ENCODE measurements at regions not wholly inside any gene's neighbourhood (a gene's known extent, or its start where the extent isn't known, plus 50 kb on each side); places are given as distances from the start of the nearest gene placed in this dataset.

GRCh38 chr2:207260947-207261346 lies 95.2 kb upstream of the KLF7 start:
- Histone ChIP-seq H3K36me3 (no peaks in the 10 kb centered on the region), H3K4me1 (peaks cover 4 to 7% of the 10 kb centered on the region in 2 donors), H3K27ac (no peak overlapping the region), H3K9me3 (no peaks in the 10 kb centered on the region), H3K27me3 (no peaks in the 10 kb centered on the region), H3K4me3 (no peak overlapping the region)
- no peak for DNase-seq
- no peak for TF ChIP-seq CTCF (IDR thresholded peaks at IDR 0.05)
- no peak for TF ChIP-seq POLR2A (IDR thresholded peaks at IDR 0.05)
- intact Hi-C loops (cut with DNase I; ENCODE audit: low total_unique reads) = no loop called here

GRCh38 chr2:207264310-207264709 lies 98.6 kb upstream of the KLF7 start:
- no peak for DNase-seq
- no peak overlapping the region for H3K4me3 ChIP-seq
- TF ChIP-seq CTCF (IDR thresholded peaks at IDR 0.05) (no peak), POLR2A (IDR thresholded peaks at IDR 0.05) (no peak)
- H3K36me3 ChIP-seq = no peaks in the 10 kb centered on the region
- intact Hi-C loops (cut with DNase I; ENCODE audit: low total_unique reads) = no loop called here
- H3K27ac ChIP-seq = no peak overlapping the region
- peaks cover 0 to 2% of the 10 kb centered on the region in 2 donors for H3K4me1 ChIP-seq
- no peaks in the 10 kb centered on the region for H3K9me3 ChIP-seq
- H3K27me3 ChIP-seq = no peaks in the 10 kb centered on the region

- H3K9me3 ChIP-seq = no peaks in the 10 kb centered on the region
- DNase-seq = no peak
- H3K27me3 ChIP-seq = no peaks in the 10 kb centered on the region
- no peak for TF ChIP-seq POLR2A (IDR thresholded peaks at IDR 0.05)
- no peak for TF ChIP-seq CTCF (IDR thresholded peaks at IDR 0.05)
- H3K4me3 ChIP-seq = no peak overlapping the region
- no peaks in the 10 kb centered on the region for H3K36me3 ChIP-seq
- H3K27ac ChIP-seq = no peak overlapping the region
- intact Hi-C loops (cut with DNase I; ENCODE audit: low total_unique reads) = no loop called here
- H3K4me1 ChIP-seq = no peaks in the 10 kb centered on the region
Measured at GRCh38 chr2:207265332-207265731, 99.6 kb upstream of the KLF7 start.

- Histone ChIP-seq H3K36me3 (no peaks in the 10 kb centered on the region), H3K27me3 (no peaks in the 10 kb centered on the region), H3K4me1 (no peaks in the 10 kb centered on the region), H3K9me3 (no peaks in the 10 kb centered on the region), H3K27ac (no peak overlapping the region), H3K4me3 (no peak overlapping the region)
- intact Hi-C loops (cut with DNase I; ENCODE audit: low total_unique reads) = no loop called here
- no peak for TF ChIP-seq POLR2A (IDR thresholded peaks at IDR 0.05)
- no peak for TF ChIP-seq CTCF (IDR thresholded peaks at IDR 0.05)
- DNase-seq = no peak
Measured at GRCh38 chr2:207265869-207266268, 100.1 kb upstream of the KLF7 start.

- Histone ChIP-seq H3K27ac (no peak overlapping the region), H3K9me3 (no peaks in the 10 kb centered on the region), H3K4me3 (no peak overlapping the region), H3K27me3 (no peaks in the 10 kb centered on the region), H3K4me1 (no peaks in the 10 kb centered on the region), H3K36me3 (no peaks in the 10 kb centered on the region)
- TF ChIP-seq POLR2A (IDR thresholded peaks at IDR 0.05) (no peak), CTCF (IDR thresholded peaks at IDR 0.05) (no peak)
- DNase-seq = no peak
- intact Hi-C loops (cut with DNase I; ENCODE audit: low total_unique reads) = no loop called here
Measured at GRCh38 chr2:207266648-207267047, 100.9 kb upstream of the KLF7 start.

All from uterus (tissue), 3 donors.